HepG2 (cell line): ENCODE measurements at regions not wholly inside any gene's neighbourhood (a gene's known extent, or its start where the extent isn't known, plus 50 kb on each side); places are given as distances from the start of the nearest gene placed in this dataset.
"Not testable (repeated sequence)": the region's sequence is repeated elsewhere in the genome, so short reads cannot be mapped to it uniquely, and the experiment has no call there.

Experiments used
- CBX5 ChIP-seq: sonication (generic); formaldehyde crosslinking; IDR thresholded peaks from 2 replicates; pipeline ENCODE4 v1.4.0; 2020; ENCODE audit warnings: missing genetic modification reagents, borderline replicate concordance
- POLR2A ChIP-seq, 2 experiments: IDR thresholded peaks; 2 replicates each; pipeline ENCODE4 v1.6.1; 2011; ENCODE audit warnings: low read depth in 2 of 2, low read length in 2 of 2, mild to moderate bottlenecking in 1 of 2, moderate library complexity in 1 of 2; ENCODE audit not compliant: insufficient read depth in 1 of 2

- TF ChIP-seq CBX5 (CRISPR knock-in tag); POLR2A (IDR thresholded peaks at IDR 0.05; ENCODE audit: insufficient read depth in 1 of 2, low read depth in 2 of 2, low read length in 2 of 2): not testable (repeated sequence)
Measured at GRCh38 chr1:38146079-38146478, 99.5 kb upstream of the POU3F1 start.
